ENCODE measurements at regions not wholly inside any gene's neighbourhood (a gene's known extent, or its start where the extent isn't known, plus 50 kb on each side); places are given as distances from the start of the nearest gene placed in this dataset.

- no peak for DNase-seq (ENCODE audit: low read depth)
- CTCF ChIA-PET: no interaction called here
- Histone ChIP-seq H3K27me3 (ENCODE audit: control insufficient read depth, insufficient read depth, low read length) (no peaks in the 10 kb centered on the region), H3K4me3 (ENCODE audit: low read depth, low read length) (no peak overlapping the region), H3K36me3 (ENCODE audit: control insufficient read depth, insufficient read depth, low read length) (no peaks in the 10 kb centered on the region)
- POLR2A ChIA-PET: no interaction called here
- TF ChIP-seq CTCF (IDR thresholded peaks at IDR 0.05; ENCODE audit: insufficient read depth, low read depth, low read length): no peak
Observed at GRCh38 chr6:98107801-98108200, 726.6 kb upstream of the POU3F2 start.

- no peaks in the 10 kb centered on the region for H3K36me3 ChIP-seq (ENCODE audit: control insufficient read depth, insufficient read depth, low read length)
- no peaks in the 10 kb centered on the region for H3K27me3 ChIP-seq (ENCODE audit: control insufficient read depth, insufficient read depth, low read length)
- H3K4me3 ChIP-seq (ENCODE audit: low read depth, low read length): no peak overlapping the region
- ChIA-PET POLR2A (no interaction called here), CTCF (no interaction called here)
- no peak for TF ChIP-seq CTCF (IDR thresholded peaks at IDR 0.05; ENCODE audit: insufficient read depth, low read depth, low read length)
- DNase-seq (ENCODE audit: low read depth): no peak
Observed at GRCh38 chr6:98116455-98116854, 717.9 kb upstream of the POU3F2 start.

- Histone ChIP-seq H3K4me3 (ENCODE audit: low read depth, low read length) (no peak overlapping the region), H3K27me3 (ENCODE audit: control insufficient read depth, insufficient read depth, low read length) (no peaks in the 10 kb centered on the region), H3K36me3 (ENCODE audit: control insufficient read depth, insufficient read depth, low read length) (no peaks in the 10 kb centered on the region)
- TF ChIP-seq CTCF (IDR thresholded peaks at IDR 0.05; ENCODE audit: insufficient read depth, low read depth, low read length): no peak
- no peak for DNase-seq (ENCODE audit: low read depth)
- ChIA-PET POLR2A (no interaction called here), CTCF (no interaction called here)
Observed at GRCh38 chr6:98117068-98117467, 717.3 kb upstream of the POU3F2 start.

GRCh38 chr6:98118397-98119045 lies 715.9 kb upstream of the POU3F2 start:
- Histone ChIP-seq H3K4me3 (ENCODE audit: low read depth, low read length) (no peak overlapping the region), H3K27me3 (ENCODE audit: control insufficient read depth, insufficient read depth, low read length) (no peaks in the 10 kb centered on the region), H3K36me3 (ENCODE audit: control insufficient read depth, insufficient read depth, low read length) (no peaks in the 10 kb centered on the region)
- CTCF ChIA-PET: no interaction called here
- TF ChIP-seq CTCF (IDR thresholded peaks at IDR 0.05; ENCODE audit: insufficient read depth, low read depth, low read length): no peak
- POLR2A ChIA-PET: no interaction called here
- no peak for DNase-seq (ENCODE audit: low read depth)

- TF ChIP-seq CTCF (IDR thresholded peaks at IDR 0.05; ENCODE audit: insufficient read depth, low read depth, low read length): no peak
- no peak overlapping the region for H3K4me3 ChIP-seq (ENCODE audit: low read depth, low read length)
- no peaks in the 10 kb centered on the region for H3K36me3 ChIP-seq (ENCODE audit: control insufficient read depth, insufficient read depth, low read length)
- no peaks in the 10 kb centered on the region for H3K27me3 ChIP-seq (ENCODE audit: control insufficient read depth, insufficient read depth, low read length)
- POLR2A ChIA-PET: no interaction called here
- CTCF ChIA-PET: interaction anchor here (1.7 kb wide), 1 partner anchor 9 kb away, joined by 7 read pairs; no protein-coding TSS in a partner anchor
- no peak for DNase-seq (ENCODE audit: low read depth)
Observed at GRCh38 chr6:98124171-98124570, 710.2 kb upstream of the POU3F2 start.

All from BJ (cell line).